ENCODE measurements at regions not wholly inside any gene's neighbourhood (a gene's known extent, or its start where the extent isn't known, plus 50 kb on each side); places are given as distances from the start of the nearest gene placed in this dataset.

- Histone ChIP-seq H3K27ac (no peak overlapping the region), H3K27me3 (no peaks in the 10 kb centered on the region)
Observed at GRCh38 chr4:95898226-95898625, 58.3 kb downstream of the PDHA2 start.

GRCh38 chr4:95909211-95909610, 69.3 kb downstream of the PDHA2 start:
- intact Hi-C loops (cut with DNase I): no loop called here
- no peaks in the 10 kb centered on the region for H3K9me3 ChIP-seq
- no peaks in the 10 kb centered on the region for H3K27me3 ChIP-seq
- no peak overlapping the region for H3K27ac ChIP-seq
- H3K36me3 ChIP-seq: no peaks in the 10 kb centered on the region
- TF ChIP-seq, protein P1, sequence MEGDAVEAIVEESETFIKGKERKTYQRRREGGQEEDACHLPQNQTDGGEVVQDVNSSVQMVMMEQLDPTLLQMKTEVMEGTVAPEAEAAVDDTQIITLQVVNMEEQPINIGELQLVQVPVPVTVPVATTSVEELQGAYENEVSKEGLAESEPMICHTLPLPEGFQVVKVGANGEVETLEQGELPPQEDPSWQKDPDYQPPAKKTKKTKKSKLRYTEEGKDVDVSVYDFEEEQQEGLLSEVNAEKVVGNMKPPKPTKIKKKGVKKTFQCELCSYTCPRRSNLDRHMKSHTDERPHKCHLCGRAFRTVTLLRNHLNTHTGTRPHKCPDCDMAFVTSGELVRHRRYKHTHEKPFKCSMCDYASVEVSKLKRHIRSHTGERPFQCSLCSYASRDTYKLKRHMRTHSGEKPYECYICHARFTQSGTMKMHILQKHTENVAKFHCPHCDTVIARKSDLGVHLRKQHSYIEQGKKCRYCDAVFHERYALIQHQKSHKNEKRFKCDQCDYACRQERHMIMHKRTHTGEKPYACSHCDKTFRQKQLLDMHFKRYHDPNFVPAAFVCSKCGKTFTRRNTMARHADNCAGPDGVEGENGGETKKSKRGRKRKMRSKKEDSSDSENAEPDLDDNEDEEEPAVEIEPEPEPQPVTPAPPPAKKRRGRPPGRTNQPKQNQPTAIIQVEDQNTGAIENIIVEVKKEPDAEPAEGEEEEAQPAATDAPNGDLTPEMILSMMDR (IDR thresholded peaks at IDR 0.05): no peak
- no peak overlapping the region for H3K4me3 ChIP-seq
- no peak for DNase-seq
- H3K4me1 ChIP-seq: no peaks in the 10 kb centered on the region
- no peak overlapping the region for H3K9ac ChIP-seq (ENCODE audit: low read depth in 2 of 2, low read length in 2 of 2)

More at GRCh38 chr4:95898226-95898625, 58.3 kb downstream of the PDHA2 start:
- Histone ChIP-seq H3K36me3 (no peaks in the 10 kb centered on the region), H3K9me3 (no peaks in the 10 kb centered on the region), H3K4me3 (no peak overlapping the region), H3K9ac (ENCODE audit: low read depth in 2 of 2, low read length in 2 of 2) (no peak overlapping the region), H3K4me1 (no peaks in the 10 kb centered on the region)
- TF ChIP-seq, protein P1 (IDR thresholded peaks at IDR 0.05): no peak
- intact Hi-C loops (cut with DNase I): no loop called here
- no peak for DNase-seq

- TF ChIP-seq, protein P1 (IDR thresholded peaks at IDR 0.05): no peak
- H3K4me3 ChIP-seq: no peak overlapping the region
- H3K9ac ChIP-seq (ENCODE audit: low read depth in 2 of 2, low read length in 2 of 2): no peak overlapping the region
- no peak for DNase-seq
- H3K27me3 ChIP-seq: no peaks in the 10 kb centered on the region
- intact Hi-C loops (cut with DNase I): no loop called here
- H3K36me3 ChIP-seq: no peaks in the 10 kb centered on the region
- H3K4me1 ChIP-seq: no peaks in the 10 kb centered on the region
- no peaks in the 10 kb centered on the region for H3K9me3 ChIP-seq
- no peak overlapping the region for H3K27ac ChIP-seq
Observed at GRCh38 chr4:95910749-95911148, 70.9 kb downstream of the PDHA2 start.

- Histone ChIP-seq H3K27ac (no peak overlapping the region), H3K9ac (ENCODE audit: low read depth in 2 of 2, low read length in 2 of 2) (no peak overlapping the region), H3K4me3 (no peak overlapping the region), H3K9me3 (no peaks in the 10 kb centered on the region), H3K36me3 (no peaks in the 10 kb centered on the region), H3K27me3 (no peaks in the 10 kb centered on the region), H3K4me1 (no peaks in the 10 kb centered on the region)
- TF ChIP-seq, protein P1 (IDR thresholded peaks at IDR 0.05): no peak
- intact Hi-C loops (cut with DNase I): no loop called here
- no peak for DNase-seq
Observed at GRCh38 chr4:95921470-95921869, 81.6 kb downstream of the PDHA2 start.

DNA sequence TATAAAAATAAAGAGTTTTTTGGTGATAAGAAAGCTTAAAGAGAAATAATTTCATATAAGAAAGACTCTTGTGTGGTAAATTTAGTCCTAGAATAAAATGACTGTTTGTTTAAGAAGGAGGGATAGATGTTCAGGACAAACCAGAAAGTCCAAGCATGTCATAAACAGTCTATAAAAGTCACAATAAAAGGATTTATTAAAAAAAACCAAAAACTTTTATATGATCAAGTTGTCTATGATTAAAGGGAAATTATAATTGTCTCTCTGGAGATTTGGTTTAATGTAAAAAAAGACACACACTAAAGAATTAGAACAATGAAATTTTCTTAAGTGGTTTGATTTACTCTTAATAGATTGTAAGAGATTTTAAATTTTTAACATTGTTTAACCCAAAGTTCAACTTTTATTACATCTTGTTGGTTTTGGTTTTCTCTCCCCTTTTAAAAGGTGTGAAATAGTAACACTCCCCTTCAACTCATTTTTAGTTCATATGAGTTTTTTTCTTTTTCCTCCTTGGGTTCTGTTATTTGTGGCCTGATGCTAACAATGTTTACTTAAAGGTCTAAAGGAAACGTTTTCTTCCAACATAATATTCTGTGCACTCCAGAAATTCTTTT, 89.7 kb downstream of the PDHA2 start:
- Histone ChIP-seq H3K9me3 (no peaks in the 10 kb centered on the region), H3K36me3 (no peaks in the 10 kb centered on the region), H3K27me3 (no peaks in the 10 kb centered on the region), H3K27ac (no peak overlapping the region), H3K4me1 (no peaks in the 10 kb centered on the region), H3K9ac (ENCODE audit: low read depth in 2 of 2, low read length in 2 of 2) (no peak overlapping the region), H3K4me3 (no peak overlapping the region)
- TF ChIP-seq, protein P1 (IDR thresholded peaks at IDR 0.05): no peak
- no peak for DNase-seq
- intact Hi-C loops (cut with DNase I): no loop called here
